H1 (cell line): ENCODE measurements at regions not wholly inside any gene's neighbourhood (a gene's known extent, or its start where the extent isn't known, plus 50 kb on each side); places are given as distances from the start of the nearest gene placed in this dataset.

Experiments
- CTCF ChIA-PET: fragments of 300-600 bp; sonication (Branson Sonifier 250); formaldehyde crosslinking; loops from one replicate; lab custom pipeline; 2021; ENCODE audit not compliant: partially characterized antibody; lab: Charles Lee
- POLR2A ChIA-PET: fragments of 300-600 bp; sonication (Branson Sonifier 250); formaldehyde crosslinking; loops from one replicate; lab custom pipeline; 2021; ENCODE audit warnings: inconsistent platforms; ENCODE audit not compliant: partially characterized antibody; lab: Charles Lee
- DNase-seq, 2 experiments: peaks; one replicate each; pipeline versions ENCODE4 v3.0.0 to v3.0.0-alpha.2; 2010 to 2022; ENCODE audit warnings: low spot score in 2 of 2, low read depth in 1 of 2, mixed read lengths in 1 of 2
- FAIRE-seq: peaks from 2 replicates; lab custom pipeline; 2011; peaks lifted over from hg19 to GRCh38; lab: Jason Lieb, UNC
- H2AFZ ChIP-seq: 2 replicates; pipeline ENCODE4 v1.8.1; 2012; ENCODE audit warnings: low read length, inconsistent platforms
- H2AK5ac ChIP-seq: 2 replicates; pipeline ENCODE4 v1.6.1; 2013; ENCODE audit warnings: low read depth, low read length
- H2BK120ac ChIP-seq: replicated peaks from 2 replicates; pipeline ENCODE3; 2013; ENCODE audit warnings: low read depth, low read length, inconsistent platforms
- H2BK12ac ChIP-seq: 2 replicates; pipeline ENCODE4 v1.6.1; 2013; ENCODE audit warnings: low read depth, low read length
- H2BK15ac ChIP-seq: 2 replicates; pipeline ENCODE4 v1.6.1; 2013; ENCODE audit warnings: low read length
- H2BK20ac ChIP-seq: 2 replicates; pipeline ENCODE4 v1.6.1; 2013; ENCODE audit warnings: low read length
- H2BK5ac ChIP-seq: 2 replicates; pipeline ENCODE4 v1.6.1; 2013; ENCODE audit warnings: low read depth, low read length
- H3K14ac ChIP-seq: 2 replicates; pipeline ENCODE4 v1.6.1; 2013; ENCODE audit warnings: inconsistent platforms; ENCODE audit not compliant: insufficient read length
- H3K18ac ChIP-seq: 2 replicates; pipeline ENCODE4 v1.6.1; 2013; ENCODE audit warnings: low read length; ENCODE audit errors: extremely low read depth
- H3K23ac ChIP-seq: 2 replicates; pipeline ENCODE4 v1.6.1; 2013; ENCODE audit warnings: inconsistent platforms; ENCODE audit not compliant: insufficient read length
- H3K23me2 ChIP-seq: 2 replicates; pipeline ENCODE4 v1.6.1; 2013; ENCODE audit warnings: low read depth, low read length
- H3K27ac ChIP-seq: 2 replicates; pipeline ENCODE4 v1.6.1; 2011; ENCODE audit warnings: low read depth, low read length, inconsistent platforms
- H3K27me3 ChIP-seq, 4 experiments: replicated peaks in 1 of 4; 1 replicate in 1 of 4; 2 replicates in 3 of 4; pipeline versions ENCODE4 v1.6.1 to v1.8.1; 2011 to 2013; ENCODE audit warnings: low read length in 3 of 4, mild to moderate bottlenecking in 3 of 4, inconsistent platforms in 2 of 4, mixed read lengths in 2 of 4, moderate library complexity in 1 of 4; ENCODE audit not compliant: control insufficient read depth in 3 of 4, insufficient read depth in 3 of 4; ENCODE audit errors: extremely low read depth in 1 of 4
- H3K36me3 ChIP-seq, 4 experiments: 2 replicates each; pipeline versions ENCODE4 v1.6.1 to v1.8.1; 2011 to 2013; ENCODE audit warnings: mild to moderate bottlenecking in 4 of 4, low read length in 3 of 4, moderate library complexity in 2 of 4, control low read depth in 1 of 4, inconsistent platforms in 1 of 4; ENCODE audit not compliant: insufficient read depth in 4 of 4, control insufficient read depth in 2 of 4
- H3K4ac ChIP-seq: replicated peaks from 2 replicates; pipeline ENCODE3; 2013; ENCODE audit warnings: low read length, low read depth, mixed read lengths, inconsistent platforms; ENCODE audit not compliant: insufficient read length
- H3K4me1 ChIP-seq, 4 experiments: replicated peaks in 1 of 4; 1 replicate in 1 of 4; 2 replicates in 3 of 4; pipeline versions ENCODE4 v1.6.1 to v1.8.1; 2011 to 2013; ENCODE audit warnings: low read length in 3 of 4, inconsistent platforms in 2 of 4, mixed read lengths in 1 of 4; ENCODE audit not compliant: insufficient read depth in 4 of 4, control insufficient read depth in 3 of 4
- H3K4me2 ChIP-seq, 2 experiments: 2 replicates each; pipeline versions ENCODE4 v1.6.1 to v1.8.1; 2011 to 2013; ENCODE audit warnings: low read depth in 2 of 2, low read length in 2 of 2, control low read depth in 1 of 2, inconsistent platforms in 1 of 2, mild to moderate bottlenecking in 1 of 2; ENCODE audit not compliant: insufficient read depth in 1 of 2
- H3K4me3 ChIP-seq, 4 experiments: fragments of 200-600, 300-600 bp in 1 of 4; sonication (generic), shearing (Covaris generic), sonication (Bioruptor Twin) in 1 of 4; 2 replicates each; pipeline versions ENCODE4 v1.5.1 to v1.8.1; 2011 to 2016; ENCODE audit warnings: low read length in 4 of 4, low read depth in 3 of 4, control low read depth in 2 of 4, inconsistent platforms in 2 of 4, mild to moderate bottlenecking in 2 of 4, mixed read lengths in 1 of 4, moderate library complexity in 1 of 4; ENCODE audit not compliant: insufficient read depth in 2 of 4; ENCODE audit errors: extremely low read depth in 1 of 4
- H3K56ac ChIP-seq: replicated peaks from 2 replicates; pipeline ENCODE3; 2013; ENCODE audit warnings: low read depth, mild to moderate bottlenecking, mixed read lengths, low read length, inconsistent platforms; ENCODE audit not compliant: insufficient read length
- H3K79me1 ChIP-seq: 2 replicates; pipeline ENCODE4 v1.6.1; 2013; ENCODE audit warnings: low read depth, low read length, control low read depth
- H3K79me2 ChIP-seq, 2 experiments: 2 replicates each; pipeline versions ENCODE4 v1.6.1 to v1.8.1; 2012 to 2013; ENCODE audit warnings: low read length in 2 of 2, mild to moderate bottlenecking in 2 of 2, inconsistent platforms in 1 of 2; ENCODE audit not compliant: insufficient read depth in 2 of 2, control insufficient read depth in 1 of 2
- H3K9ac ChIP-seq, 4 experiments: replicated peaks in 1 of 4; 1 replicate in 1 of 4; 2 replicates in 3 of 4; pipeline versions ENCODE4 v1.6.1 to v1.8.1; 2011 to 2013; ENCODE audit warnings: low read depth in 3 of 4, low read length in 3 of 4, control low read depth in 2 of 4, mild to moderate bottlenecking in 2 of 4, moderate library complexity in 2 of 4, inconsistent platforms in 1 of 4; ENCODE audit errors: extremely low read depth in 1 of 4
- H3K9me3 ChIP-seq, 2 experiments: 2 replicates each; pipeline versions ENCODE4 v1.6.1 to v1.8.1; 2012 to 2013; ENCODE audit warnings: mild to moderate bottlenecking in 2 of 2, moderate library complexity in 2 of 2, control low read depth in 1 of 2, inconsistent platforms in 1 of 2, low read depth in 1 of 2, low read length in 1 of 2, mixed read lengths in 1 of 2; ENCODE audit not compliant: insufficient read depth in 2 of 2
- H4K20me1 ChIP-seq, 2 experiments: replicated peaks in 1 of 2; 2 replicates each; pipeline versions ENCODE3 to v1.8.1; 2011 to 2013; ENCODE audit warnings: inconsistent platforms in 2 of 2, low read length in 2 of 2, mild to moderate bottlenecking in 1 of 2; ENCODE audit not compliant: insufficient read depth in 2 of 2, control insufficient read depth in 1 of 2
- H4K5ac ChIP-seq: 2 replicates; pipeline ENCODE4 v1.6.1; 2013; ENCODE audit warnings: low read length, low read depth, mixed read lengths, inconsistent platforms; ENCODE audit not compliant: insufficient read length
- H4K8ac ChIP-seq: 2 replicates; pipeline ENCODE4 v1.8.0; 2013; ENCODE audit warnings: mild to moderate bottlenecking, moderate library complexity, low read length, inconsistent platforms; ENCODE audit not compliant: insufficient read depth; ENCODE audit errors: extremely low read depth
- H4K91ac ChIP-seq: replicated peaks from 2 replicates; pipeline ENCODE3; 2013; ENCODE audit warnings: low read length, mixed read lengths, inconsistent platforms; ENCODE audit not compliant: insufficient read length
- ASH2L ChIP-seq: fragments of 200-600, 300-600 bp; sonication (generic); IDR thresholded peaks from one replicate; pipeline ENCODE4 v1.7.1; 2017; ENCODE audit warnings: low read length
- CHD1 ChIP-seq: IDR thresholded peaks from 2 replicates; pipeline ENCODE4 v1.6.1; 2012; ENCODE audit warnings: low read depth, low read length, improper control_type of control experiment
- E2F6 ChIP-seq: IDR thresholded peaks from 2 replicates; pipeline ENCODE4 v1.6.1; 2012; ENCODE audit warnings: inconsistent platforms
- KDM5A ChIP-seq: fragments of 200-600 bp; IDR thresholded peaks from 2 replicates; pipeline ENCODE4 v1.7.1; 2012; ENCODE audit warnings: mild to moderate bottlenecking, low read length, inconsistent platforms, mixed read lengths
- RNF2 ChIP-seq: fragments of 200-900, 300-1000 bp; sonication (generic); IDR thresholded peaks from 2 replicates; pipeline ENCODE4 v1.7.1; 2016; ENCODE audit warnings: borderline replicate concordance, low read depth, mild to moderate bottlenecking, antibody characterized with exemption, low read length; ENCODE audit not compliant: poor library complexity, severe bottlenecking; ENCODE audit errors: missing control alignments
- RXRA ChIP-seq: IDR thresholded peaks from 2 replicates; pipeline ENCODE4 v1.6.1; 2011; ENCODE audit warnings: low read depth, mild to moderate bottlenecking, low read length, moderate library complexity; ENCODE audit not compliant: insufficient read depth
- SIN3A ChIP-seq, 2 experiments: IDR thresholded peaks in 1 of 2; conservative IDR thresholded peaks in 1 of 2; 2 replicates each; pipeline ENCODE4 v1.6.1; 2011 to 2012; ENCODE audit warnings: low read length in 2 of 2, improper control_type of control experiment in 1 of 2, low read depth in 1 of 2, mild to moderate bottlenecking in 1 of 2
- WGBS, 2 experiments: shearing (Covaris generic) in 1 of 2; methylation state at CpG; one replicate each; pipeline versions ENCODE4 v1.1.6 to v1.1.7; 2013 to 2015; ENCODE audit warnings: low lambda C conversion rate in 2 of 2, mixed read lengths in 2 of 2, inconsistent platforms in 1 of 2, low coverage in 1 of 2, missing lambda C conversion rate in 1 of 2; ENCODE audit not compliant: insufficient replicate concordance in 2 of 2, insufficient coverage in 1 of 2, insufficient read length in 1 of 2; ENCODE audit errors: extremely low coverage in 1 of 2, missing lambda C conversion rate in 1 of 2; 5-methylcytosine and 5-hydroxymethylcytosine counted together

- CTCF ChIA-PET, result no interaction called here
- no peak for FAIRE-seq
- no peak for TF ChIP-seq RXRA
- no peak for TF ChIP-seq CHD1
- no peak for TF ChIP-seq ASH2L
- TF ChIP-seq E2F6, result no peak
- TF ChIP-seq RNF2, result no peak
- TF ChIP-seq SIN3A (conservative IDR thresholded peaks at IDR 0.05 in 1 of 2, IDR thresholded peaks at IDR 0.05 in 1 of 2; ENCODE audit: low read depth in 1 of 2, low read length in 2 of 2), result no peak
- no peak for TF ChIP-seq KDM5A
These were observed 72.1 kb upstream of the EOMES start for GRCh38 chr3:27794211-27794610.

More at GRCh38 chr3:27794211-27794610, 72.1 kb upstream of the EOMES start:
- H2BK20ac ChIP-seq, result no peak overlapping the region
- H3K4ac ChIP-seq, result no peak overlapping the region
- H4K5ac ChIP-seq, result no peak overlapping the region
- no peak overlapping the region for H4K8ac ChIP-seq
- POLR2A ChIA-PET, result no interaction called here
- no peak overlapping the region for H2AK5ac ChIP-seq
- H3K14ac ChIP-seq, result no peak overlapping the region
- H3K23ac ChIP-seq, result no peak overlapping the region
- 84% methylated on average over 4 of the region's 4 CpGs; no CpG with 5 or more reads in 1 of the 2 experiments for WGBS, 2 experiments
- no peaks in the 10 kb centered on the region for H4K20me1 ChIP-seq
- no peaks in the 10 kb centered on the region for H3K36me3 ChIP-seq
- no peaks in the 10 kb centered on the region for H3K27me3 ChIP-seq
- no peak overlapping the region for H3K4me3 ChIP-seq
- no peaks in the 10 kb centered on the region for H3K23me2 ChIP-seq
- no peak overlapping the region for H3K4me2 ChIP-seq
- H3K79me1 ChIP-seq, result no peaks in the 10 kb centered on the region
- H3K4me1 ChIP-seq, result no peaks in the 10 kb centered on the region
- H3K56ac ChIP-seq, result no peak overlapping the region
- no peak overlapping the region for H3K9ac ChIP-seq
- H2AFZ ChIP-seq, result no peak overlapping the region
- H2BK12ac ChIP-seq, result no peak overlapping the region
- H2BK5ac ChIP-seq, result no peak overlapping the region
- H3K18ac ChIP-seq, result no peak overlapping the region
- H4K91ac ChIP-seq, result no peak overlapping the region
- H3K27ac ChIP-seq, result no peak overlapping the region
- H2BK120ac ChIP-seq, result no peak overlapping the region
- no peaks in the 10 kb centered on the region for H3K79me2 ChIP-seq
- no peak for DNase-seq
- H3K9me3 ChIP-seq, result no peaks in the 10 kb centered on the region
- H2BK15ac ChIP-seq, result no peak overlapping the region
